ENCODE measurements at regions not wholly inside any gene's neighbourhood (a gene's known extent, or its start where the extent isn't known, plus 50 kb on each side); places are given as distances from the start of the nearest gene placed in this dataset.

GRCh38 chr4:174172274-174172673 is 111.2 kb downstream of the FBXO8 start:
- Histone ChIP-seq H3K36me3 (no peaks in the 10 kb centered on the region), H3K27ac (no peak overlapping the region), H3K4me3 (no peak overlapping the region), H3K9me3 (no peaks in the 10 kb centered on the region), H3K27me3 (no peaks in the 10 kb centered on the region), H3K4me1 (peaks cover 0 to 25% (median 17%) of the 10 kb centered on the region in 4 donors)
- DNase-seq, result no peak
- 55 to 82% methylated on average over 3 of the region's 3 CpGs for WGBS, 2 donors
- TF ChIP-seq POLR2A (IDR thresholded peaks at IDR 0.05) (no peak), CTCF (IDR thresholded peaks at IDR 0.05) (no peak), EP300 (IDR thresholded peaks at IDR 0.05) (no peak), POLR2AphosphoS5 (IDR thresholded peaks at IDR 0.05) (no peak)
- intact Hi-C loops (cut with DNase I), result no loop called here

GRCh38 chr4:174170906-174171305 is 112.6 kb downstream of the FBXO8 start:
- intact Hi-C loops (cut with DNase I), result no loop called here
- DNase-seq, result no peak

GRCh38 chr4:174170091-174170490 is 113.4 kb downstream of the FBXO8 start:
- intact Hi-C loops (cut with DNase I), result no loop called here
- no peaks in the 10 kb centered on the region for H3K36me3 ChIP-seq
- no peak overlapping the region for H3K27ac ChIP-seq
- no peak for DNase-seq
- H3K4me3 ChIP-seq, result no peak overlapping the region
- 93 to 95% methylated on average over 7 of the region's 7 CpGs for WGBS, 2 donors
- TF ChIP-seq EP300 (IDR thresholded peaks at IDR 0.05), result no peak
- no peak for TF ChIP-seq POLR2A (IDR thresholded peaks at IDR 0.05)
- no peak for TF ChIP-seq CTCF (IDR thresholded peaks at IDR 0.05)
- TF ChIP-seq POLR2AphosphoS5 (IDR thresholded peaks at IDR 0.05), result no peak
- peaks cover 0 to 19% (median 12%) of the 10 kb centered on the region in 4 donors for H3K4me1 ChIP-seq
- H3K27me3 ChIP-seq, result no peaks in the 10 kb centered on the region
- H3K9me3 ChIP-seq, result no peaks in the 10 kb centered on the region

More at GRCh38 chr4:174170906-174171305, 112.6 kb downstream of the FBXO8 start:
- TF ChIP-seq CTCF (IDR thresholded peaks at IDR 0.05), result no peak
- TF ChIP-seq EP300 (IDR thresholded peaks at IDR 0.05), result no peak
- TF ChIP-seq POLR2AphosphoS5 (IDR thresholded peaks at IDR 0.05), result no peak
- no peak for TF ChIP-seq POLR2A (IDR thresholded peaks at IDR 0.05)
- Histone ChIP-seq H3K9me3 (no peaks in the 10 kb centered on the region), H3K4me3 (no peak overlapping the region), H3K36me3 (no peaks in the 10 kb centered on the region), H3K4me1 (peaks cover 0 to 19% (median 12%) of the 10 kb centered on the region in 4 donors), H3K27ac (no peak overlapping the region), H3K27me3 (no peaks in the 10 kb centered on the region)
- WGBS, 2 donors, result 62 to 81% methylated on average over 1 of the region's 1 CpG

DNA sequence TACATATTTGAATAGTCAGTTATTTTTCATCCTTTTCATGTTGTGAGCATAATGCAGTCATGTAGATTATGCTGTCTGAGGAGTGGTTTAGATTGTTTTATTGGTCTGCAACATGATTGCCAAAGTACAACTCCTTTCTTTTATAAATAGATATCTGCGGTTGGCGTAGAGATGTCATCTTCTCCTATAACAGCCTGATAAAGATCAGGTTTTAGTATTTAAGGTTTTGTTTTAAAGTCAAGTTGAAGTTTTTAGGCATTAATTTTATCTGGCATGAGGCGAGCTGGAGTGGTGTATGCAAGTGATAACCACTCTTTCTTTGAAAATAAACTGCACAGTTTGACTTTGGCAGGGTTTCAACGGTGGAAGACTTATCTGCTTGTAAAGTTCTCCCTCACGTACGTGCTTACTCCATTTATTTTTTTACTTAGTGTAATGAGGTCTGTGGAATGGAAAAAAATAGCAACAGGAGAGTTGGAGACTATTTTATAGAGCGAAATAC is 126.3 kb downstream of the FBXO8 start:
- H3K36me3 ChIP-seq, result no peaks in the 10 kb centered on the region
- no peaks in the 10 kb centered on the region for H3K9me3 ChIP-seq
- H3K27ac ChIP-seq, result peak overlapping the region in 3 of 4 donors; percentile 75 to 82 (median 79)
- 18 to 53% methylated on average over 7 of the region's 7 CpGs for WGBS, 2 donors
- H3K4me3 ChIP-seq, result peak overlapping the region in 1 of 4 donors; percentile 11
- no peak for DNase-seq
- intact Hi-C loops (cut with DNase I), result loop anchor here (2.0 to 10.0 kb wide), 5 partner anchors 160 to 650 kb away; no protein-coding TSS in a partner anchor
- TF ChIP-seq POLR2A (IDR thresholded peaks at IDR 0.05) (no peak), EP300 (IDR thresholded peaks at IDR 0.05) (no peak), POLR2AphosphoS5 (IDR thresholded peaks at IDR 0.05) (peak in 2 of 4 donors; percentile 6 to 19), CTCF (IDR thresholded peaks at IDR 0.05) (no peak)
- H3K27me3 ChIP-seq, result no peaks in the 10 kb centered on the region
- peaks cover 0 to 49% (median 24%) of the 10 kb centered on the region in 4 donors for H3K4me1 ChIP-seq
